ENCODE measurements at regions not wholly inside any gene's neighbourhood (a gene's known extent, or its start where the extent isn't known, plus 50 kb on each side); places are given as distances from the start of the nearest gene placed in this dataset.

DNA sequence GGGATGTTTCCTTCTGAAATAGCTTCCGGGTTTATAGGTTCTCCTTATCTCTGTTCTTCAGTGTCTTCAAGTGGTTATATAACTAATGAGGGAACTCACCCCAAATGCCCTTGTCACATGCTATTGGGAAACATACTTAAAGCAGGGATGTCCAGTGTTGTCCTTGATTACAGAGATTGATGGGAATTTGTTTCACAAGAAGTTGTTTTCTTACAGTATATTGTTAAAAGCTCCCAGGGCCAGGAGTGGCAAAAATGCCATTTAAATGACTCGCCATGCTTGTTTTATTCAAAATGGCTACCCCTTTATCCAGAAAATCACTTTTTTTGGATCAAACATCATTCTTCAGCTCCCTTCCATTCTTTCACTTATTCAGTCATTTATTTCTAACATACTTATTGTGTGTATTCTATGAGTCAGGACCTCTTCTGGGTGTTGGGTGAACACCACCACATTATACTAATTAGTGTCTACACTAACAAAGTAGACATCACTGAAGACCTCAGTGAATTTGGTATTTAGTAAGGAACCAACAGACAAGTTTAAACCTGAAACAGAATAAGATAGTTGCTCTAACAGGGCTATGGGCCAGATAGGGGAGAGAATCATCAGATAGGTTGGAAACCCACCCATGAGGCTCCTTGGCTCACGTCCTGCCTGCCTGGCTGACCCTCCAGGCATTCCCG, 791.1 kb downstream of the MAFB start:
- H3K4me3 ChIP-seq (ENCODE audit: low read depth, low read length) = no peak overlapping the region
- TF ChIP-seq, protein P1, sequence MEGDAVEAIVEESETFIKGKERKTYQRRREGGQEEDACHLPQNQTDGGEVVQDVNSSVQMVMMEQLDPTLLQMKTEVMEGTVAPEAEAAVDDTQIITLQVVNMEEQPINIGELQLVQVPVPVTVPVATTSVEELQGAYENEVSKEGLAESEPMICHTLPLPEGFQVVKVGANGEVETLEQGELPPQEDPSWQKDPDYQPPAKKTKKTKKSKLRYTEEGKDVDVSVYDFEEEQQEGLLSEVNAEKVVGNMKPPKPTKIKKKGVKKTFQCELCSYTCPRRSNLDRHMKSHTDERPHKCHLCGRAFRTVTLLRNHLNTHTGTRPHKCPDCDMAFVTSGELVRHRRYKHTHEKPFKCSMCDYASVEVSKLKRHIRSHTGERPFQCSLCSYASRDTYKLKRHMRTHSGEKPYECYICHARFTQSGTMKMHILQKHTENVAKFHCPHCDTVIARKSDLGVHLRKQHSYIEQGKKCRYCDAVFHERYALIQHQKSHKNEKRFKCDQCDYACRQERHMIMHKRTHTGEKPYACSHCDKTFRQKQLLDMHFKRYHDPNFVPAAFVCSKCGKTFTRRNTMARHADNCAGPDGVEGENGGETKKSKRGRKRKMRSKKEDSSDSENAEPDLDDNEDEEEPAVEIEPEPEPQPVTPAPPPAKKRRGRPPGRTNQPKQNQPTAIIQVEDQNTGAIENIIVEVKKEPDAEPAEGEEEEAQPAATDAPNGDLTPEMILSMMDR (IDR thresholded peaks at IDR 0.05; ENCODE audit: low read depth, low read length, missing control alignments) = no peak
- DNase-seq (ENCODE audit: low read depth) = no peak
- in situ Hi-C loops (cut with HindIII; ENCODE audit: low sequenced_read_pairs) = no loop called here

DNA sequence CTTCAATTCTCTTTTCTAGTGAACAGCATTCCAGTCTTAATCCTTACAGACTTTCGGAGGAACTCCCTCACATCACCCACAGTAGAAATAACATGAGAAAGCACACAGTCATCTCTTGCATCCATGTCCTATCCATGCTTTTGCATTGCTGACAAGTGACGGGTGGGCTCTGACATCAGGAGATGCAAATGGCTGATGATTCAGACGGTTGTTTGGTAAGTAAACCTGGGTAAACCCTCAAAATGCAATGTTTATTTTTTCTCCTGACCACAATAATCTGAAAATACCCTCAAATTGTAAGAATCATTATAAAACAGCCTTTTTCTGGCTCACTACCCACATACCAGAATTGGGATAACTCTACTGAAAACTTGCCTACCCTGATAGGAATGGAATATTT, 792.0 kb downstream of the MAFB start:
- TF ChIP-seq, protein P1 (IDR thresholded peaks at IDR 0.05; ENCODE audit: low read depth, low read length, missing control alignments) = no peak
- DNase-seq (ENCODE audit: low read depth) = peak; percentile 88
- H3K4me3 ChIP-seq (ENCODE audit: low read depth, low read length) = no peak overlapping the region
- in situ Hi-C loops (cut with HindIII; ENCODE audit: low sequenced_read_pairs) = no loop called here

DNA sequence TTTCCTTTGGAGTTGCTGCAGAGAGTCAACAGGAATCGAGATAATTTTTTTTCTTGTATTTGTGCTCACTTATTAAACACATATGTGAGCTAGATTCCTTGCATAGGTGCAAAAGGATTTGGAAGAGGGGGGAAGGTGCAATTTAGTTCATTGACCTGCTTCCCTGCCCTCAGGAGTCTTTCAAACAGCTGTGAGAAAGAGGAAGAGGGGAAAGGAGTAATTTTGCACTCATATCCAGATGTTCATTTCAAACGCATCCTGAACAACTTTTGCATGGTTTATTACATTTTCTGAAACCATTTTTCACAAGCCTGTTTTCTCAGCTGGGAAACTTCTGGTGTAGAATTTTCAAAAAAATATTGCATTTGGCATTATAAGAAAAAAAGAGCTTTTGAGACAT, 795.0 kb downstream of the MAFB start:
- DNase-seq (ENCODE audit: low read depth) = no peak
- TF ChIP-seq, protein P1 (IDR thresholded peaks at IDR 0.05; ENCODE audit: low read depth, low read length, missing control alignments) = no peak
- H3K4me3 ChIP-seq (ENCODE audit: low read depth, low read length) = no peak overlapping the region
- in situ Hi-C loops (cut with HindIII; ENCODE audit: low sequenced_read_pairs) = no loop called here

DNA sequence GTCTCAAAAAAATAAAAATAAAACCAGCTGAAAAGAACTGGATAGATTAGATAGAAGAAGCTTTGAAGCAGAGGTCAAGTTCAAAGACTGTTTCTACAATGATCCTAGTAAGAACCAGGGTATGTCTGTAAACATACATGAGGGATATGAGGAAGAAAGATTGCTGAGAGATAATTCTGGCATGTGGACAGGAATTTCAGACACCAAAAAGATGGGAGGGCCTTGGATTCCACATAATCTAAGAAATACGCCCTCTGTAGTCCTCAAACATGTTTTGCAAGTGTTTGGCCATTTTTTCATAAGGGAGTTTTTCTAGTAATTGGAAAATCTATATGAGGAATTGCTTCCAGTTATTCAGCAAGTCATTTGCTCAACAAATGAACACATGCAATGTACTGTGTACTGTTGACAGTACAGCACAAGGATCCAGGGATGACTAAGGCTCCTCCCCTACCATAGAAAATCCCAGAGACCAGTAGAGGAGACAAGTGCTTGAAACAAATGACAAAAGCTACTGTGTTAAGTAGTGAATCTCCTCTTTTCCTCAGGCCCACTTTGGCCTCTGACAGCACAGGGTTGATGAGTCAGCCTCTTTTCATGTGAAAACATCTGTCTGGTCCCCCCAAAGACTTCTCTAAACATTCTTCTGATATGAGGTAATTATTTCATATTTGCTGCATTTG, 795.9 kb downstream of the MAFB start:
- H3K4me3 ChIP-seq (ENCODE audit: low read depth, low read length) = no peak overlapping the region
- in situ Hi-C loops (cut with HindIII; ENCODE audit: low sequenced_read_pairs) = no loop called here
- peak; percentile 23 for DNase-seq (ENCODE audit: low read depth)
- TF ChIP-seq, protein P1 (IDR thresholded peaks at IDR 0.05; ENCODE audit: low read depth, low read length, missing control alignments) = peak; percentile 3

DNA sequence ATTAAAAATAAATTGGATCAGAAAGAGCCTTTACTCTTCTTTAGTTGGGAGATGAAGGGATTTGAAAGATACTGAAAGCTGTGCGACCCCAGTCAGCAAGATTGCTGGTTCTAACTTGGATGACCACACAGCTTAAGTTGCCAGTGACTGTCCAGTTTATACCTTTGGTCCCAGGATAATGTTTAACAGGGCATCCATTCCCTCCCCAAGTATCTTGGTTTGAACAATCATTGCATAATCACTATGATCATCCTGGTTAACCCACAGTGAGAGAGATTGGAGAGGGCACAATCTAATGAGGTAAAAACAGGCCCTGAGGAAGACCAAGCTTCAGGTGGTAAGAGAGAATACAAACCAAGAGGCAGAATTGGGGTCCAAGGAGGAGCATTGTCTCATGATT, 798.3 kb downstream of the MAFB start:
- in situ Hi-C loops (cut with HindIII; ENCODE audit: low sequenced_read_pairs) = no loop called here
- H3K4me3 ChIP-seq (ENCODE audit: low read depth, low read length) = no peak overlapping the region
- TF ChIP-seq, protein P1 (IDR thresholded peaks at IDR 0.05; ENCODE audit: low read depth, low read length, missing control alignments) = no peak
- DNase-seq (ENCODE audit: low read depth) = no peak

DNA sequence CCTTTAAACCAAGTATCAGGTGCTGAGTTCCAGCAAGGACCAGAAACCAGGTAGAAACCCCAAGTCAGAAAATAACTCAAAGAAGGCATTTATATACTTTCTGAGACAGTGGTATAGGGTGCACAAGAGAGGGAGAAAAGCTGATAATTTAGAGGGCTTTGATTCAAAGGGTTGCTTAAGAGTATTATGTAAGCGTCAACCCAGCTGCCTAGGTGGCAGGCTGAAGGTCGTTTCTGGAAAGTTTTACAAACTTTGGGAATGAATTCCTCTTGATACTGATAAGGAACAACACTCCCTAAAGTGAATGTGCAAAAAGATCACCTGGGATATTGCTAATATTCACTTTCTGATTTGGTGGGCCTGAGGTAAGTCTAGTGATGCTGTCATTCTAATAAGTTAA, 800.7 kb downstream of the MAFB start:
- TF ChIP-seq, protein P1 (IDR thresholded peaks at IDR 0.05; ENCODE audit: low read depth, low read length, missing control alignments) = no peak
- no peak overlapping the region for H3K4me3 ChIP-seq (ENCODE audit: low read depth, low read length)
- in situ Hi-C loops (cut with HindIII; ENCODE audit: low sequenced_read_pairs) = no loop called here

More for the DNA sequence above, 800.7 kb downstream of the MAFB start:
- DNase-seq (ENCODE audit: low read depth) = no peak
